Mucosa of rectum (tissue), 2 donors: ENCODE measurements at regions not wholly inside any gene's neighbourhood (a gene's known extent, or its start where the extent isn't known, plus 50 kb on each side); places are given as distances from the start of the nearest gene placed in this dataset.
"Not testable (repeated sequence)": the region's sequence is repeated elsewhere in the genome, so short reads cannot be mapped to it uniquely, and the experiment has no call there.

ENCODE experiments used
- H3K27ac ChIP-seq, 2 donors: one replicate each; pipeline ENCODE4 v1.7.0; 2013; ENCODE audit warnings: inconsistent platforms in 2 of 2, low read depth in 2 of 2, low read length in 2 of 2
- H3K27me3 ChIP-seq, 2 donors: one replicate each; pipeline ENCODE4 v1.7.0; 2013; ENCODE audit warnings: low read length in 2 of 2; ENCODE audit not compliant: control insufficient read depth in 2 of 2, insufficient read depth in 2 of 2
- H3K36me3 ChIP-seq, 2 donors: one replicate each; pipeline ENCODE4 v1.7.0; 2013; ENCODE audit warnings: low read length in 2 of 2; ENCODE audit not compliant: control insufficient read depth in 2 of 2, insufficient read depth in 2 of 2
- H3K4me1 ChIP-seq, 2 donors: one replicate each; pipeline ENCODE4 v1.7.0; 2013; ENCODE audit warnings: low read length in 2 of 2, mild to moderate bottlenecking in 1 of 2; ENCODE audit not compliant: control insufficient read depth in 2 of 2, insufficient read depth in 2 of 2
- H3K4me3 ChIP-seq, 2 donors: one replicate each; pipeline ENCODE4 v1.7.0; 2013; ENCODE audit warnings: low read length in 2 of 2
- H3K9ac ChIP-seq, 2 donors: one replicate each; pipeline ENCODE4 v1.7.0; 2013; ENCODE audit warnings: low read length in 2 of 2, low read depth in 1 of 2, mild to moderate bottlenecking in 1 of 2
- H3K9me3 ChIP-seq, 2 donors: one replicate each; pipeline ENCODE4 v1.7.0; 2013; ENCODE audit warnings: low read length in 2 of 2; ENCODE audit not compliant: control insufficient read depth in 2 of 2
- donor health status: healthy.
- donor health status: Normal muscosa, but diverticular disease.

- not testable (repeated sequence) for H3K27ac ChIP-seq, H3K9ac ChIP-seq, H3K27me3 ChIP-seq, H3K36me3 ChIP-seq, H3K9me3 ChIP-seq, H3K4me3 ChIP-seq, H3K4me1 ChIP-seq
These were observed 1045.7 kb upstream of the FLRT2 start for GRCh38 chr14:84484243-84484642.

- Histone ChIP-seq H3K27me3 (no peaks in the 10 kb centered on the region), H3K9ac (no peak overlapping the region), H3K4me3 (no peak overlapping the region), H3K4me1 (no peaks in the 10 kb centered on the region), H3K9me3 (peaks cover 0 to 4% of the 10 kb centered on the region in 2 donors), H3K36me3 (no peaks in the 10 kb centered on the region), H3K27ac (no peak overlapping the region)
These were observed 1044.9 kb upstream of the FLRT2 start for GRCh38 chr14:84485036-84485435.

- Histone ChIP-seq H3K27ac (no peak overlapping the region), H3K36me3 (no peaks in the 10 kb centered on the region), H3K9me3 (peaks cover 0 to 4% of the 10 kb centered on the region in 2 donors), H3K9ac (no peak overlapping the region), H3K27me3 (no peaks in the 10 kb centered on the region), H3K4me3 (no peak overlapping the region), H3K4me1 (no peaks in the 10 kb centered on the region)
These were observed 1039.9 kb upstream of the FLRT2 start for GRCh38 chr14:84490081-84490480.

- Histone ChIP-seq H3K9ac (no peak overlapping the region), H3K9me3 (peaks cover 0 to 4% of the 10 kb centered on the region in 2 donors), H3K27me3 (no peaks in the 10 kb centered on the region), H3K4me1 (no peaks in the 10 kb centered on the region), H3K27ac (no peak overlapping the region), H3K4me3 (no peak overlapping the region), H3K36me3 (no peaks in the 10 kb centered on the region)
These were observed 1037.3 kb upstream of the FLRT2 start for GRCh38 chr14:84492685-84493084.

GRCh38 chr14:84493779-84494178, 1036.2 kb upstream of the FLRT2 start:
- no peak overlapping the region for H3K4me3 ChIP-seq

GRCh38 chr14:84496677-84497076, 1033.3 kb upstream of the FLRT2 start:
- Histone ChIP-seq H3K9ac (no peak overlapping the region), H3K36me3 (no peaks in the 10 kb centered on the region), H3K9me3 (no peaks in the 10 kb centered on the region), H3K27me3 (no peaks in the 10 kb centered on the region), H3K4me1 (no peaks in the 10 kb centered on the region), H3K4me3 (no peak overlapping the region), H3K27ac (no peak overlapping the region)

More at GRCh38 chr14:84493779-84494178, 1036.2 kb upstream of the FLRT2 start:
- Histone ChIP-seq H3K4me1 (no peaks in the 10 kb centered on the region), H3K27ac (no peak overlapping the region), H3K36me3 (no peaks in the 10 kb centered on the region), H3K27me3 (no peaks in the 10 kb centered on the region), H3K9me3 (no peaks in the 10 kb centered on the region), H3K9ac (no peak overlapping the region)

- not testable (repeated sequence) for H3K9me3 ChIP-seq, H3K4me3 ChIP-seq, H3K27me3 ChIP-seq, H3K4me1 ChIP-seq, H3K9ac ChIP-seq, H3K36me3 ChIP-seq, H3K27ac ChIP-seq
These were observed 1017.1 kb upstream of the FLRT2 start for GRCh38 chr14:84512823-84513222.

GRCh38 chr14:84519836-84520235, 1010.1 kb upstream of the FLRT2 start:
- Histone ChIP-seq H3K9ac (no peak overlapping the region), H3K27ac (no peak overlapping the region), H3K27me3 (no peaks in the 10 kb centered on the region), H3K4me3 (no peak overlapping the region), H3K4me1 (no peaks in the 10 kb centered on the region), H3K36me3 (no peaks in the 10 kb centered on the region), H3K9me3 (peaks cover 0 to 2% of the 10 kb centered on the region in 2 donors)

- no peaks in the 10 kb centered on the region for H3K36me3 ChIP-seq
These were observed 1009.1 kb upstream of the FLRT2 start for GRCh38 chr14:84520711-84521338.

GRCh38 chr14:84523746-84524145, 1006.2 kb upstream of the FLRT2 start:
- no peak overlapping the region for H3K27ac ChIP-seq
- H3K4me1 ChIP-seq = no peaks in the 10 kb centered on the region
- H3K4me3 ChIP-seq = no peak overlapping the region
- H3K27me3 ChIP-seq = no peaks in the 10 kb centered on the region
- no peaks in the 10 kb centered on the region for H3K36me3 ChIP-seq
- no peak overlapping the region for H3K9ac ChIP-seq
- peaks cover 0 to 2% of the 10 kb centered on the region in 2 donors for H3K9me3 ChIP-seq

More at GRCh38 chr14:84520711-84521338, 1009.1 kb upstream of the FLRT2 start:
- Histone ChIP-seq H3K27me3 (no peaks in the 10 kb centered on the region), H3K4me1 (no peaks in the 10 kb centered on the region), H3K9me3 (peaks cover 0 to 2% of the 10 kb centered on the region in 2 donors), H3K27ac (no peak overlapping the region), H3K4me3 (no peak overlapping the region), H3K9ac (no peak overlapping the region)

GRCh38 chr14:84527706-84528105, 1002.2 kb upstream of the FLRT2 start:
- Histone ChIP-seq H3K9me3 (no peaks in the 10 kb centered on the region), H3K4me1 (no peaks in the 10 kb centered on the region), H3K27me3 (no peaks in the 10 kb centered on the region), H3K27ac (no peak overlapping the region), H3K9ac (no peak overlapping the region), H3K36me3 (no peaks in the 10 kb centered on the region), H3K4me3 (no peak overlapping the region)
